ENCODE measurements at regions not wholly inside any gene's neighbourhood (a gene's known extent, or its start where the extent isn't known, plus 50 kb on each side); places are given as distances from the start of the nearest gene placed in this dataset.

GRCh38 chr4:38354872-38355271 lies 309.1 kb upstream of the KLF3 start:
- no peak overlapping the region for H3K27ac ChIP-seq (ENCODE audit: low read depth, low read length)
- TF ChIP-seq CREB1 (IDR thresholded peaks at IDR 0.05) (no peak), GABPA (IDR thresholded peaks at IDR 0.05; ENCODE audit: borderline replicate concordance, insufficient read depth, low read length) (no peak), CBX8 (IDR thresholded peaks at IDR 0.05; ENCODE audit: borderline replicate concordance, low read depth, low read length) (no peak), JUND (IDR thresholded peaks at IDR 0.05; ENCODE audit: low read length) (no peak), SP1 (IDR thresholded peaks at IDR 0.05; ENCODE audit: low read depth, low read length) (no peak), EZH2 (IDR thresholded peaks at IDR 0.05; ENCODE audit: low read depth, low read length, severe bottlenecking) (no peak), SIX5 (IDR thresholded peaks at IDR 0.05; ENCODE audit: low read depth, low read length) (no peak), POU5F1 (IDR thresholded peaks at IDR 0.05; ENCODE audit: low read depth, low read length) (no peak)
- H2BK15ac ChIP-seq (ENCODE audit: low read length) = no peak overlapping the region
- H2BK5ac ChIP-seq (ENCODE audit: low read depth, low read length) = no peak overlapping the region
- no peaks in the 10 kb centered on the region for H4K20me1 ChIP-seq (replicated peaks in 1 of 2; ENCODE audit: control insufficient read depth in 1 of 2, insufficient read depth in 2 of 2, low read length in 2 of 2)
- H3K23ac ChIP-seq (ENCODE audit: insufficient read length) = no peak overlapping the region
- no peak overlapping the region for H3K4me2 ChIP-seq (ENCODE audit: insufficient read depth in 1 of 2, low read depth in 2 of 2, low read length in 2 of 2)
- H3K9me3 ChIP-seq (ENCODE audit: insufficient read depth in 2 of 2, low read depth in 1 of 2, low read length in 1 of 2) = no peaks in the 10 kb centered on the region; a peak in 1 of 4 replicates
- ChIA-PET POLR2A (ENCODE audit: partially characterized antibody) (no interaction called here), CTCF (ENCODE audit: partially characterized antibody) (interaction anchor here (1.2 to 1.3 kb wide), 2 partner anchors 35 to 95 kb away, joined by 3 to 5 read pairs; no protein-coding TSS in a partner anchor)
- H3K4me1 ChIP-seq (replicated peaks in 1 of 4; ENCODE audit: control insufficient read depth in 3 of 4, insufficient read depth in 4 of 4, low read length in 3 of 4) = no peaks in the 10 kb centered on the region
- H4K5ac ChIP-seq (ENCODE audit: insufficient read length, low read depth, low read length) = no peak overlapping the region
- no peak overlapping the region for H2AK5ac ChIP-seq (ENCODE audit: low read depth, low read length)
- H3K23me2 ChIP-seq (ENCODE audit: low read depth, low read length) = no peaks in the 10 kb centered on the region
- H3K36me3 ChIP-seq (ENCODE audit: control insufficient read depth in 2 of 4, insufficient read depth in 4 of 4, low read length in 3 of 4) = no peaks in the 10 kb centered on the region
- no peak overlapping the region for H2BK120ac ChIP-seq (replicated peaks; ENCODE audit: low read depth, low read length)
- H3K79me2 ChIP-seq (ENCODE audit: control insufficient read depth in 1 of 2, insufficient read depth in 2 of 2, low read length in 2 of 2) = no peaks in the 10 kb centered on the region
- H2BK20ac ChIP-seq (ENCODE audit: low read length) = no peak overlapping the region
- H4K91ac ChIP-seq (replicated peaks; ENCODE audit: insufficient read length, low read length) = no peak overlapping the region
- no peak overlapping the region for H2AFZ ChIP-seq (ENCODE audit: low read length)
- H3K4me3 ChIP-seq (ENCODE audit: extremely low read depth in 1 of 4, insufficient read depth in 2 of 4, low read depth in 3 of 4, low read length in 4 of 4) = no peak overlapping the region
- no peaks in the 10 kb centered on the region for H3K79me1 ChIP-seq (ENCODE audit: low read depth, low read length)
- WGBS, 2 experiments (ENCODE audit: extremely low coverage in 1 of 2, insufficient coverage in 1 of 2, insufficient read length in 1 of 2, insufficient replicate concordance in 2 of 2, low coverage in 1 of 2, low lambda C conversion rate in 2 of 2, missing lambda C conversion rate in 1 of 2) = 89% methylated on average over 5 of the region's 5 CpGs; no CpG with 5 or more reads in 1 of the 2 experiments
- no peak overlapping the region for H3K9ac ChIP-seq (replicated peaks in 1 of 4; ENCODE audit: extremely low read depth in 1 of 4, low read depth in 3 of 4, low read length in 3 of 4)
- no peak overlapping the region for H3K18ac ChIP-seq (ENCODE audit: extremely low read depth, low read length)
- H2BK12ac ChIP-seq (ENCODE audit: low read depth, low read length) = no peak overlapping the region
- H3K4ac ChIP-seq (replicated peaks; ENCODE audit: insufficient read length, low read depth, low read length) = no peak overlapping the region
- H3K56ac ChIP-seq (replicated peaks; ENCODE audit: insufficient read length, low read depth, low read length) = no peak overlapping the region
- DNase-seq (ENCODE audit: low read depth in 1 of 2, low spot score in 2 of 2) (no peak), FAIRE-seq (no peak)
- H3K14ac ChIP-seq (ENCODE audit: insufficient read length) = no peak overlapping the region
- H3K27me3 ChIP-seq (replicated peaks in 1 of 4; ENCODE audit: control insufficient read depth in 3 of 4, extremely low read depth in 1 of 4, insufficient read depth in 3 of 4, low read length in 3 of 4) = no peaks in the 10 kb centered on the region
- H4K8ac ChIP-seq (ENCODE audit: extremely low read depth, insufficient read depth, low read length) = no peak overlapping the region
